A549 (cell line): ENCODE measurements at regions not wholly inside any gene's neighbourhood (a gene's known extent, or its start where the extent isn't known, plus 50 kb on each side); places are given as distances from the start of the nearest gene placed in this dataset.

Source experiments
- ATAC-seq, 2 experiments: fragments of 200-7000 bp in 1 of 2; fragments of >200 bp in 1 of 2; cut with Nextera tagmentation in 1 of 2; cut with Tn5 transposase in 1 of 2; 3 replicates each; pipeline versions ENCODE4 v1.8.0 to v1.9.1; 2018 to 2020; ENCODE audit warnings: mild to moderate bottlenecking in 1 of 2, moderate library complexity in 1 of 2
- CTCF ChIA-PET: fragments of 300-600 bp; sonication (Branson Sonifier 250); formaldehyde crosslinking; extraction: SDS; loops from one replicate; lab custom pipeline; 2021; ENCODE audit warnings: antibody characterized with exemption, inconsistent platforms; lab: Yijun Ruan, JAX
- POLR2A ChIA-PET: fragments of 350-600 bp; formaldehyde crosslinking; extraction: SDS; loops from one replicate; lab custom pipeline; 2021; ENCODE audit warnings: antibody characterized with exemption, inconsistent platforms; lab: Yijun Ruan, JAX
- DNase-seq, 2 experiments: peaks; one replicate each; pipeline versions ENCODE4 v3.0.0 to v3.0.0-alpha.2; 2011 to 2016; ENCODE audit warnings: low read depth in 1 of 2, low spot score in 1 of 2
- FAIRE-seq: peaks from 2 replicates; lab custom pipeline; 2011; peaks lifted over from hg19 to GRCh38; lab: Jason Lieb, UNC
- H3K27ac ChIP-seq, 2 experiments: fragments of >200 bp; sonication (Bioruptor Twin); formaldehyde crosslinking; 3 replicates each; pipeline ENCODE4 v1.5.1; 2016 to 2017
- H3K4me1 ChIP-seq: fragments of >200 bp; sonication (Bioruptor Twin); formaldehyde crosslinking; 3 replicates; pipeline ENCODE4 v1.6.1; 2016
- H3K4me2 ChIP-seq: fragments of >200 bp; sonication (Bioruptor Twin); formaldehyde crosslinking; 3 replicates; pipeline ENCODE4 v1.6.1; 2016
- H3K4me3 ChIP-seq: fragments of >200 bp; sonication (Bioruptor Twin); formaldehyde crosslinking; 3 replicates; pipeline ENCODE4 v1.5.1; 2016
- H3K9me3 ChIP-seq: fragments of >200 bp; sonication (Bioruptor Twin); formaldehyde crosslinking; 3 replicates; pipeline ENCODE4 v1.6.1; 2016
- ATOH8 ChIP-seq: fragments of 250-450 bp; sonication (Bioruptor Pico); IDR thresholded peaks from 2 replicates; pipeline ENCODE4 v1.5.0; 2020; ENCODE audit warnings: low read depth, mild to moderate bottlenecking, moderate library complexity
- CHD2 ChIP-seq: fragments of 150-350 bp; IDR thresholded peaks from 2 replicates; pipeline ENCODE4 v1.6.1; 2014; ENCODE audit warnings: low read length; ENCODE audit not compliant: partially characterized antibody
- CHD4 ChIP-seq: fragments of 200-600 bp; sonication (generic); IDR thresholded peaks from 2 replicates; pipeline ENCODE4 v1.6.1; 2016; ENCODE audit warnings: antibody characterized with exemption, mild to moderate bottlenecking, borderline replicate concordance
- CTCF ChIP-seq: fragments of >200 bp; sonication (Bioruptor Twin); formaldehyde crosslinking; IDR thresholded peaks from 3 replicates; pipeline ENCODE4 v1.5.1; 2016
- FOXS1 ChIP-seq: fragments of 250-450 bp; sonication (Bioruptor Pico); IDR thresholded peaks from 2 replicates; pipeline ENCODE4 v1.5.0; 2020; ENCODE audit warnings: mild to moderate bottlenecking, moderate library complexity
- HDAC2 ChIP-seq: fragments of 200-600 bp; sonication (generic); IDR thresholded peaks from 2 replicates; pipeline ENCODE4 v1.6.1; 2016
- HMGXB4 ChIP-seq: fragments of 250-450 bp; sonication (Bioruptor Pico); IDR thresholded peaks from 2 replicates; pipeline ENCODE4 v1.5.0; 2021; ENCODE audit warnings: mild to moderate bottlenecking, moderate library complexity, borderline replicate concordance
- MAFK ChIP-seq: fragments of 450-650 bp; IDR thresholded peaks from 2 replicates; pipeline ENCODE4 v1.6.1; 2014; ENCODE audit not compliant: partially characterized antibody
- MYC ChIP-seq: IDR thresholded peaks from 2 replicates; pipeline ENCODE4 v1.6.1; 2012; ENCODE audit warnings: mild to moderate bottlenecking, inconsistent platforms, low read length, improper control_type of control experiment, borderline replicate concordance
- NFE2L2 ChIP-seq: fragments of 150-350 bp; conservative IDR thresholded peaks from 2 replicates; pipeline ENCODE4 v1.6.1; 2014; ENCODE audit warnings: low read length
- PBX3 ChIP-seq: IDR thresholded peaks from 2 replicates; pipeline ENCODE4 v1.6.1; 2012
- POLR2AphosphoS2 ChIP-seq: conservative IDR thresholded peaks from 2 replicates; pipeline ENCODE4 v1.6.1; 2012; ENCODE audit warnings: low read length, improper control_type of control experiment, inconsistent platforms
- RFX5 ChIP-seq: fragments of 450-650 bp; IDR thresholded peaks from 2 replicates; pipeline ENCODE4 v1.7.1; 2014; ENCODE audit warnings: antibody characterized with exemption, mild to moderate bottlenecking, moderate library complexity
- RNF2 ChIP-seq: fragments of 200-600 bp; sonication (generic); IDR thresholded peaks from 2 replicates; pipeline ENCODE4 v1.6.1; 2016; ENCODE audit warnings: low read depth, mild to moderate bottlenecking, antibody characterized with exemption, moderate library complexity, borderline replicate concordance
- SREBF2 ChIP-seq: fragments of 450-650 bp; IDR thresholded peaks from 2 replicates; pipeline ENCODE4 v1.6.1; 2014; ENCODE audit warnings: mild to moderate bottlenecking, moderate library complexity
- ZSCAN20 ChIP-seq: fragments of 250-450 bp; sonication (Bioruptor Pico); IDR thresholded peaks from 2 replicates; pipeline ENCODE4 v1.8.0; 2022; ENCODE audit warnings: mild to moderate bottlenecking, moderate library complexity
- WGBS: methylation state at CpG from one replicate; pipeline ENCODE4 v1.1.6; 2017; ENCODE audit errors: missing lambda C conversion rate; 5-methylcytosine and 5-hydroxymethylcytosine counted together
- TF ChIP-seq, protein P1 (sequence below): fragments of 450-650 bp; IDR thresholded peaks from 2 replicates; pipeline ENCODE4 v1.6.1; 2014; ENCODE audit warnings: antibody characterized with exemption

DNA sequence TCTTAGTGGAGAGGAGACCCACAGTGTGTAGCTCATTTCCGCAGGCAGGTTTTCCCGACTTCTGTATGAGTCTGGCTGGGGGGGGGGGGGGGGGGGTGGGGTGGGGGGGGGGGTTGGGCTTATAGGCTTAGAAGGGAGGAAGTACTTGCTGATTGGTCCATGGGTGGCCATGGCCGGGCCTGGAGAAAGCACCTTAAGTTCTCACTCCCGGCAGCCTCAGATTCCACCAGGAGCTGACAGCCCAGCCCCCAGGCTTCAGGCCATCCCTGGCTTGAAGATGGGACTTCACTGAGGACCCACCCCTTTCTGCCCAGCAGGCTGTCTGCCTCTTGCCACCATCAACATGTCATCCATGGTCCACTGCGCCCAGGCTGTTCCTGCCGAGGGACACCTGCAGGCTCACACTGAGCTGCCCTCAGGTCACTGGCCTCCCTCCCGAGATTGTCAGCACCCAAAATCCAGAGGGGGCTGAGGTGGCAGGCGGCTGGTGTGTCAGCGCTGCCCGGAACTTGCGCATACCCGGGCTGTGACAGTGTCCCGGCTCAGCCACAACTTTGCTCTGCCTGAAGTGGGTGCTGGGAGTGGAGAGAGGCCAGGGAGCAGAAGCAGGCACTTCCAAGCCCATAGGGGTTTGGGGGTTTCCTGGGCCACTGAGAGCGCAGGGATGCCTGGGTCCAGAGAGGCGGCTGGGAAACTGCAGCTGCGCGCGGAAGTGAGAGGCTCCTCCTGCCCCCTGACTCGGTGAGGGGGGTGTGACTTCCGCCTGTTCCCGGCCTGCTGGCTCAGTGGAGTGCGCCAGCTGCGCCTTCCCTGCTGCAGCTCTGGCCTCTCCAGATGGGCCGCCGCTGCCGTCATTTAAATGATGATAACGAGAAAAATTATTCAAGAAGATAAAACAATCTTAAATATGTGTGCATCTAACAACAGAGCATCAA, 256.1 kb downstream of the RPRM start:
- ATAC-seq (no peak), FAIRE-seq (no peak), DNase-seq (no peak)
- TF ChIP-seq FOXS1 (CRISPR knock-in tag) (no peak), ATOH8 (no peak), NFE2L2 (no peak), PBX3 (no peak), HDAC2 (no peak), SREBF2 (no peak), CHD2 (no peak), POLR2AphosphoS2 (no peak), MAFK (no peak)
- TF ChIP-seq, protein P1, sequence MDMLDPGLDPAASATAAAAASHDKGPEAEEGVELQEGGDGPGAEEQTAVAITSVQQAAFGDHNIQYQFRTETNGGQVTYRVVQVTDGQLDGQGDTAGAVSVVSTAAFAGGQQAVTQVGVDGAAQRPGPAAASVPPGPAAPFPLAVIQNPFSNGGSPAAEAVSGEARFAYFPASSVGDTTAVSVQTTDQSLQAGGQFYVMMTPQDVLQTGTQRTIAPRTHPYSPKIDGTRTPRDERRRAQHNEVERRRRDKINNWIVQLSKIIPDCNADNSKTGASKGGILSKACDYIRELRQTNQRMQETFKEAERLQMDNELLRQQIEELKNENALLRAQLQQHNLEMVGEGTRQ: no peak
- Histone ChIP-seq H3K4me3 (no peak overlapping the region), H3K27ac (no peak overlapping the region), H3K9me3 (0 out of 3 replicates have a peak, but pooled peaks cover 4% of the 10 kb centered on the region), H3K4me1 (no peaks in the 10 kb centered on the region), H3K4me2 (no peak overlapping the region)
- WGBS: 59% methylated on average over 12 of the region's 27 CpGs
- ChIA-PET CTCF (no interaction called here), POLR2A (no interaction called here)

DNA sequence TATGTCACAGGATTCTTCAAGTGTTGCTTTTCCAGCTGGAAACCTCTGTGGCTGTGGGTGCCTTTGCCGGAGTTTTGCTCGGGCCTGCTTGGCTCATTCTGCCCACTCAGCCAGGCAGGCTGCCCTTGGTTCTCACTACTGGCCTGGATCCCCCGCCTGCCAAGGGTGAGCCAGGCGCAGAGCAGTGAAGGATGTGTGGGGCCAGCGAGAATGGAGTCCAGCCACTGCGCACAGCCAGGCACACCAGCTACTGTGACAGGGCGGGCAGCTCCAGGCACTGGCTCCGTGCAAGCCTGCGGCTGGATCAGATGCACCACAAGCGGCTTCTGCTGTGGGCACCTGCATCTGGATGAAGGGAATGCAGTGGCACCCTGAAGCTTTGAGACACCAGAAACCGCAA, 257.1 kb downstream of the RPRM start:
- 69% methylated on average over 6 of the region's 11 CpGs for WGBS
- Histone ChIP-seq H3K27ac (no peak overlapping the region), H3K4me3 (no peak overlapping the region), H3K9me3 (0 out of 3 replicates have a peak, but pooled peaks cover 4% of the 10 kb centered on the region), H3K4me1 (no peaks in the 10 kb centered on the region), H3K4me2 (no peak overlapping the region)
- no peak for FAIRE-seq
- TF ChIP-seq CHD4 (no peak), RFX5 (no peak), HMGXB4 (CRISPR knock-in tag) (no peak), CTCF (no peak), ZSCAN20 (no peak), MYC (no peak), RNF2 (no peak)
- DNase-seq: no peak
- POLR2A ChIA-PET: no interaction called here
- ATAC-seq: no peak
- CTCF ChIA-PET: interaction anchor here (0.8 kb wide), 1 partner anchor 10 kb away, joined by 4 read pairs; no protein-coding TSS in a partner anchor
